ENCODE measurements at regions not wholly inside any gene's neighbourhood (a gene's known extent, or its start where the extent isn't known, plus 50 kb on each side); places are given as distances from the start of the nearest gene placed in this dataset.

DNA sequence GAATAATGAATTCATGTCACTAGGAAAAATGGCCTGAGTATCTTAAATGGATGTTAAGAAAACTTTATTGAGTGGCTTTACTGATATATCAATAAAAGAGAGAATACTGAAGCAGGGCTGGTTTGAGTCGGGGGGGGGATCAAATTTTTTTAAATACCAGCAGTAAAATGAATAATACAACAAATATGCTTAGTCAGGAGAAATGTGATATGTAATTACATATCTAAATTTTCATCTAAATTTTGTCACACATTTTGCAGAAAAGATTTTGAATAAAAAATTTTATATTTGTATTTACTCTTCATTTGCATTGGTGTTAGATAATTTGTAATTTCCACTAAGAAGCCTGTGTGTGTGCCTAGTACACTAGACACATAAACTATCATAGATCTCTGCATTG is 2300.2 kb downstream of the MRPL39 start:
- no peak for TF ChIP-seq POLR2A (IDR thresholded peaks at IDR 0.05)
- TF ChIP-seq, protein P1, sequence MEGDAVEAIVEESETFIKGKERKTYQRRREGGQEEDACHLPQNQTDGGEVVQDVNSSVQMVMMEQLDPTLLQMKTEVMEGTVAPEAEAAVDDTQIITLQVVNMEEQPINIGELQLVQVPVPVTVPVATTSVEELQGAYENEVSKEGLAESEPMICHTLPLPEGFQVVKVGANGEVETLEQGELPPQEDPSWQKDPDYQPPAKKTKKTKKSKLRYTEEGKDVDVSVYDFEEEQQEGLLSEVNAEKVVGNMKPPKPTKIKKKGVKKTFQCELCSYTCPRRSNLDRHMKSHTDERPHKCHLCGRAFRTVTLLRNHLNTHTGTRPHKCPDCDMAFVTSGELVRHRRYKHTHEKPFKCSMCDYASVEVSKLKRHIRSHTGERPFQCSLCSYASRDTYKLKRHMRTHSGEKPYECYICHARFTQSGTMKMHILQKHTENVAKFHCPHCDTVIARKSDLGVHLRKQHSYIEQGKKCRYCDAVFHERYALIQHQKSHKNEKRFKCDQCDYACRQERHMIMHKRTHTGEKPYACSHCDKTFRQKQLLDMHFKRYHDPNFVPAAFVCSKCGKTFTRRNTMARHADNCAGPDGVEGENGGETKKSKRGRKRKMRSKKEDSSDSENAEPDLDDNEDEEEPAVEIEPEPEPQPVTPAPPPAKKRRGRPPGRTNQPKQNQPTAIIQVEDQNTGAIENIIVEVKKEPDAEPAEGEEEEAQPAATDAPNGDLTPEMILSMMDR (IDR thresholded peaks at IDR 0.05), result no peak

Data from lower leg skin (tissue), 3 donors.